ENCODE measurements at regions not wholly inside any gene's neighbourhood (a gene's known extent, or its start where the extent isn't known, plus 50 kb on each side); places are given as distances from the start of the nearest gene placed in this dataset.

- TF ChIP-seq CTCF (conservative IDR thresholded peaks at IDR 0.05 in 1 of 2, IDR thresholded peaks at IDR 0.05 in 1 of 2; ENCODE audit: low read depth in 1 of 2, low read length in 2 of 2), result no peak
- no peak for TF ChIP-seq EZH2 (IDR thresholded peaks at IDR 0.05; ENCODE audit: low read length, missing control alignments)
Measured at GRCh38 chr14:51487848-51488247, 163.9 kb upstream of the FRMD6 start.

All from fibroblast of lung (primary cell).